A549 (cell line): ENCODE measurements at regions not wholly inside any gene's neighbourhood (a gene's known extent, or its start where the extent isn't known, plus 50 kb on each side); places are given as distances from the start of the nearest gene placed in this dataset.

ENCODE experiments used
- EP300 ChIP-seq, 2 experiments: fragments of >200 bp; sonication (Bioruptor Twin); formaldehyde crosslinking; IDR thresholded peaks; 2 replicates in 1 of 2; 3 replicates in 1 of 2; pipeline ENCODE4 v1.6.1; 2016 to 2017
- MAFK ChIP-seq: fragments of 450-650 bp; IDR thresholded peaks from 2 replicates; pipeline ENCODE4 v1.6.1; 2014; ENCODE audit not compliant: partially characterized antibody
- RARB ChIP-seq: fragments of 250-450 bp; sonication (Bioruptor Pico); IDR thresholded peaks from 2 replicates; pipeline ENCODE4 v1.8.0; 2021; ENCODE audit warnings: mild to moderate bottlenecking, moderate library complexity
- RFX5 ChIP-seq: fragments of 450-650 bp; IDR thresholded peaks from 2 replicates; pipeline ENCODE4 v1.7.1; 2014; ENCODE audit warnings: antibody characterized with exemption, mild to moderate bottlenecking, moderate library complexity
- SREBF2 ChIP-seq: fragments of 450-650 bp; IDR thresholded peaks from 2 replicates; pipeline ENCODE4 v1.6.1; 2014; ENCODE audit warnings: mild to moderate bottlenecking, moderate library complexity
- TF ChIP-seq, protein P1 (sequence below): fragments of >200 bp; sonication (Bioruptor Twin); formaldehyde crosslinking; IDR thresholded peaks from 3 replicates; pipeline ENCODE4 v1.5.1; 2016

DNA sequence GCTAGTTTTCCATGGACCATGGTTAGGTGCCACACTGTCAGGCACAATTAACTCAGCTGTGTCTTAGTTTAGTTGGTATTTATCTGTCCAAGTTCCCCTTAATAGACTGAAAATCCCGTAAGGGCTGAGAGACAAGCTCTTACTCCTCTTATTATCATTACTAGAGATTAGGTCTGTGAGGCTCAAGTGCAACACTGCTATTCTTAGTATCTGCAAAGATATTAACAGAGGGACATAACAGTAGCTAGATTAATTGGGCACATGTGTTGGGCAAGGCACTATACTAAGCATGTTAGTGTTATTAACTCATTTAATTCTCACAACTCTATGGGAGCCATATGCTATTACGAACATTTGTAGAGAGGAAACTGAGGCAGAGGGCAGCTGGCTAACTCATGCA lies 137.3 kb downstream of the VEGFA start:
- TF ChIP-seq, protein P1, sequence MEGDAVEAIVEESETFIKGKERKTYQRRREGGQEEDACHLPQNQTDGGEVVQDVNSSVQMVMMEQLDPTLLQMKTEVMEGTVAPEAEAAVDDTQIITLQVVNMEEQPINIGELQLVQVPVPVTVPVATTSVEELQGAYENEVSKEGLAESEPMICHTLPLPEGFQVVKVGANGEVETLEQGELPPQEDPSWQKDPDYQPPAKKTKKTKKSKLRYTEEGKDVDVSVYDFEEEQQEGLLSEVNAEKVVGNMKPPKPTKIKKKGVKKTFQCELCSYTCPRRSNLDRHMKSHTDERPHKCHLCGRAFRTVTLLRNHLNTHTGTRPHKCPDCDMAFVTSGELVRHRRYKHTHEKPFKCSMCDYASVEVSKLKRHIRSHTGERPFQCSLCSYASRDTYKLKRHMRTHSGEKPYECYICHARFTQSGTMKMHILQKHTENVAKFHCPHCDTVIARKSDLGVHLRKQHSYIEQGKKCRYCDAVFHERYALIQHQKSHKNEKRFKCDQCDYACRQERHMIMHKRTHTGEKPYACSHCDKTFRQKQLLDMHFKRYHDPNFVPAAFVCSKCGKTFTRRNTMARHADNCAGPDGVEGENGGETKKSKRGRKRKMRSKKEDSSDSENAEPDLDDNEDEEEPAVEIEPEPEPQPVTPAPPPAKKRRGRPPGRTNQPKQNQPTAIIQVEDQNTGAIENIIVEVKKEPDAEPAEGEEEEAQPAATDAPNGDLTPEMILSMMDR, result no peak
- TF ChIP-seq EP300 (IDR thresholded peaks at IDR 0.05) (no peak), RFX5 (no peak), MAFK (no peak), RARB (CRISPR knock-in tag) (no peak), SREBF2 (no peak)
